ENCODE measurements at regions not wholly inside any gene's neighbourhood (a gene's known extent, or its start where the extent isn't known, plus 50 kb on each side); places are given as distances from the start of the nearest gene placed in this dataset.

DNA sequence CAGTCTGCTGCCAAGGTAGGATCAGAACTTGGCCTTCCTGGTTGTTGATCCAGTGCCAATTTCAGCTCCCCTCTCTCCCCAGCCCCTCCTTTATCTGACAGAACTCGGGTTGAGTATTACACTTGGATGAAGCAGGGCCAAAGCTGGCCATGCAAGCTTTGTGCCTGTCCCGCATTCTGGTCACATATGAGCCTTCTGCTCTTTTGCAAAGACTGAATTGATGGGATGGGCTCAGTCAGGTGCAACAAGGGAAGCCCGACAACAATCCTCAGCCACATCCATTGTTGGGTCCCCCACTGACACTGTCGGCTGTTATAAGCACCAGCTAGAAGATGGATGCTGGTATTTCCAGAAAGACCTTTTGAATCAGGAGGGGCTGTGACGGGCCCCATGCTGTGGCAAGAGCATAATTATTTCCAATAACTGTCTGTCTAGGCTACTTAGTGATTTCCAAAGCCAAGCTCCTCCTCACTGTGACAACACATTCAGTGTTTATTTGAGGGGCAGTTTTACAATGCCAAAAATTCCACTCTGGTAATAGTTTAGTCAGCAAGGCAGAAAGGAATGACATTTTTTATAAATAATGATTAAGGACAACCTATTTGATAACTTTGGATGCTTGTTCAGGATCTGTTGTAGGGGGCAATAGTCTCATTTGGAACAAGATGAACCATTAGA is 146.8 kb upstream of the FRMD4B start:
- DNase-seq (ENCODE audit: low spot score), result no peak

DNA sequence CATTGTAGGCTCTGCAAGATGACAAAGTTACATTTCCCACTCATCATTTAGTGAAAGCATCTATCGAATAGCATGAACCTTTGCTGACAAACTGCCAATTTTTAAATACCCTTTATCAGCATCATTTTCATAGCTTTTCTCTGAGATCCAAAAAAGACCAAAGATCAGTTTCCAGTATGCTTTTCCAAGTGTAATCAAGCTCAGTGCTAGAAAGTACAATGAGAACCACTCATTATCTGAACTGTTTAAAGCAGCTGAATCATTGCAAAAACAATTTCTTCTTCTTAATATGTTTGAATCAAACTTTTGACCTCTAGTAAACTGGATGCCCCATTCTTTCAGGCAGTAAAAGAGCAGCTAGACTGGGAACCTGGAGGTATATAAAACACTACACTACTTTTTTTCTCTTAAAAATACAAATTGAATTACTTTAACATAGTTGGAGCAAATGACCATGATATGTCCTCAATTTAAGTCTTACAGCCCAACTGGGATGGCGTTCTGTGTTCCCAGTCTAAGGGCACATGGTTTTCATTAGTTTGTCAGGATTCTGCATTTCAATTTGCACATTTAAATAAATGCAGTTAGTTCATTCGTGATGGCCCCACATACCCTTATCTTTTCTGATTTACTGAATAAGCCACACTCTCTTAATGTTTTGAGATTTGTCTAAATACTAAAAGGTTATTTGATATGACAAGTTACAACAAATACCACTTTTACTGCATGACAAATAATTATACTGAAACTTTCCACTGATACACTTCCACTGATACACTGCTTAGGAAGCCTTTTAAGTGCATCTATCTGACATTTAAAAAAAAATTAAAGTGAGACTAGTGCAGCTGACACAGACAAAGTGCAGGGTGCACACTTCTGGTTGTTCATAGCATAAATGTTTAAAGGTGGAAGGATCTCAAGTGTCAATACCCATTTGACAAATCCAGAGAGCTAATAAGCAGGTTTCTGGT is 146.0 kb upstream of the FRMD4B start:
- no peak for DNase-seq (ENCODE audit: low spot score)

DNA sequence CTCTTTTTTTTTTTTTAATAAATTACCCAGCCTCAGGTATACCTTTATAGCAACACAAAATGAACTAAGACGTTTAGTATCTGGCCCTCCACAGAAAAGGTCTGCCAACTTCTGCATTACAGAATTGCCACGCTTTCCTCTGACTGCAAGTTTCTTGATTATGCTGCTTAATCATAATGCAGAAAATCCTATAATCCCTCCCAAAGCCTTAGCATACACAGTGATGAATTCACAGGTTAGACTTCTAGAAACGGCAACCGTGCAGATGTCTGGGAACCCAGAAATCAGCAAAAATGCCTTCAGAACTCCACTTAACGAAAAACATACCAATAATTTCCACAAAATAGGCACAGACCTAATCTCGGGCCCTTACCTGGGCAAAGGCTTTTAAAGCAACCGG is 144.7 kb upstream of the FRMD4B start:
- DNase-seq (ENCODE audit: low spot score), result no peak

DNA sequence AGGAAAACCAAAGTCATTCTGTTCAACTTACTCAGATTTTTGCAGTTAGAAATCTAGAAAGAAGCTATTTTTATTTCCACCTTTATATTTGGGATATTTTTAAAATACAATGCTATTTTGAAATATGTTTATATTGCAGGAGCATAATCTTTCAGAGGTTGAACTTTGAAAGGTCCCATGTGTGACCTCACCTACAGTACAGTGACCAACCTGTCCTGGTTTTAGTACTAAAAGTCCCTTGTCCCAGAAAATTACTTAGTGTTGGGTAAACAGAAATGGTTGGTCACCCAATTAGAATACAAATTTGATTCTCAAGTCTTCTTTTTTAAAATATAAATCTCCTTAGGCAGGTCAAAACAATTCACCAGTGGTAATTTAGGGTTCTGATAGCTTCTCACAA is 141.6 kb upstream of the FRMD4B start:
- no peak for DNase-seq (ENCODE audit: low spot score)

DNA sequence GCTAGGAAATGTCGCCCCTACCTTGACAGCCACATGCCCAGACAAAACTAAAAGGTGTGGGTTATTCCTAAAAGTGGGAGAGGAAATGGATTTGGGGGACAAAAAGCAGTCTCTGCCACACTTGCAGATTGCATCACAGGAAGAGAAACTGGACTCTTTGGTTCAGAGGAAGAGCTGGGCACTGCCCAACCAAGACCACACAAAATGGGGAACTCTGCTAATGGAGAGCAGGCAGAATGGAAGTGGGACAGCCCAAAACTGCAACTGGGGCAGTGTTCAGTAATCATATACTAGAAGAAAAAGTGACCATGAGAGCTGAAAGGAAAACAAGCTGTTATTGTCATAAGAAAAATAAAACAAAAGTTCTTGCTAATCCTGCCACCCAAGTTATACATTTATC is 138.9 kb upstream of the FRMD4B start:
- DNase-seq (ENCODE audit: low spot score), result no peak

DNA sequence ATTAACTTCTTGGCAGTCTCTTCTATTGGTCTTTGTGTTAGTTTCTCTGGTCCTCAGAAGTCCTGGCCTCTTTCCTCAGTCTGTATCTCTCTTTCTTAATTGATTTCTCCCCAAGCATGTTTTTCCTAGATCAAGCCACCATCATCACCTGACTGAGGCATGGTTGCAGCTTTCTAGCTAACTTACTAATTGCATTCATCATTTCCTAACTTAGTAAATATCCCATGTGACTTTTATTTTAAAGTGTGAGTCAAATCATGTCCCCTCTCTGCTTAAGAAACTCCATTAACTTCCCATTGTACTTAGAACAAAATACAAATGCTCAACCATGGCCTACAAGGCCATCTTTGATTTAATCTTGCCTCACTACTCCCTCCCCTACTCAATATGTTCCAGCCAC is 135.4 kb upstream of the FRMD4B start:
- DNase-seq (ENCODE audit: low spot score), result no peak

DNA sequence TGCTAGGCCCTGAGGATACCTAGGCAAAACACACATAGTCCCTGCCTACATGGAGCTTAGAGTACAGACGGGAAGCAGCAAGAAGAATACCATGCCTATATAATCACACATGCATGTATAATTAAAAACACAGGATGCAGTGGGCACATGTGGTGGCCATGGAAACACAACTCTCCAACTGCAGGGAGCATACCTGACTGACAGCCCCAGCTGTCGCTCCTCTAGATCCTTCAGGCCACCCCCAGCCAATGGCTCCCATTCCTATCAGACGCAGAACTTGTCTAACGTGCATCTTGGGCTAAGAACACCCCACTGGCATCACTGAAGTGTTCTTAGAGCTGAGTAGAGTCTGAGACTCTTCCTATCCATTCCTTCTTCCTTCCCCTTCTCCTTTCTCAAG is 125.5 kb upstream of the FRMD4B start:
- no peak for DNase-seq (ENCODE audit: low spot score)

DNA sequence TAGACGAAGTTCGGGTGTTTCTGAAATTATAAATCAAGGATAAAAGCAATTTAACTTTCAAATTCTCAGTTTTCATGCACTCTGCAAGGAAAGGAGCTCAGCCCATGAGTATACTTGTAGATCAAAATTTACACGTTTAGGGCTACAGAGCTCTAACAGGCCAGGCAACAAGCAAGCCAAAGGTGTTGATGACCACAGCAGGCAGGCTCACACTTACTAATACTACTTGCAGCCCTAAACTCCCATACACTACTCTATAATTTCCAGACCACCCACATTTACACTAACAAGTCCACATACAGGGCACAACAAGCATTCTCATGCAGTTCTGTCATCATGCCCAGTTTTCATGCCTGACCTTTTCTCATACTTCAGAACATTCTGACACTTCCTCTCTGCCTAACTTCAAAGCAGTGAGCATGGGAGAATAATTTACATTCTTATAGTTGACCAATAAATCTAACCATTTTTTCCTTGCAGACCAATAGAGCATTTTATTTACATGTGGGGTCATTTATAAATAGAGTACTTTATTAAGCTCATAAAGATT is 124.7 kb upstream of the FRMD4B start:
- DNase-seq (ENCODE audit: low spot score), result no peak

DNA sequence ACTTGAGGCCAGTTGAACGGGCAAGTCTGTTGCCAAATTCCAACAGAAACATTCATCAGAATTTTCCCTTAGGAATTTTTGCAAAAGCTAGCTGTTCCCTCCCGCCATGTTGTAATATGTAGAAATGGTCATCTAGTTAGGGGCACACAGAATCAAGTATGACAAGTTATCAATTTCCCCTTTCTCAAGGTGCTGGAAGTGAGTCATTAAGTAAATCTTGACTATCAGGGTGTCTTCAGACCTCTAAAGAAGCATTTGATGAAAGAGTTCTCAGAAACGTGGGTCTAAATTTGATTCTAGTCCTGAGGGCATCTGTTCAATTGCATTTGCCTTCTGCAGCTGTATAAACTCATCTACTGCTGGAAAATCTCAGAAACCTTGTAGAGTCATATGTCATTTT is 123.4 kb upstream of the FRMD4B start:
- DNase-seq (ENCODE audit: low spot score), result no peak

DNA sequence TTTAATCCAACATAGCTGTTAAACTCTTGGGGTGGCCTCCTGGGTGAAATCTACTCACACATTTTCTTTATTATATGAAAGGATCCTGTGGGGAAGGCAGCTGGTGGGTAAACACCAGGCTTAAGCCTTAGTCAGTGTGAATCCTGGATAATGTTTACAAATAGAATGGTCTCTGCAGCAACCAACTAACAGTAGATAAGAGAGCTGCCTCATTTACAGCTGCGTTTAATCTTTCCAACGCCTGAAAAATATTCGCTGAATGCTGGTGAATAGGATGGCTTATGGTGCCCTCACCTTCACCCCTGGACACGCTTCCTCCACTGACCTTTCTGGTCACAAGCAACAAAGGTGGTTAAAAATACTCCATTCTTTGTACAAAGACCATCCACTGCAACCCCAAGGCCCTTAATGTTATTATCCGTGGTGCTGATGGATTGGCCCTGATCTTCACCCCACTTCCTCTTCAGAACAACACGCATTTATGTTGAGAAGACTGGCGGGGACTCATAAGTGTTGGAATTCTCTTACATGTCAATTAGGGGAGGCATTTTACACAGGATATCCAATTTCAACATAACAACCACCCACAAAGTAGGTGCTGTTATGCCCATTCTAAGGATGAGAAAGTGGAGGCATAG is 120.0 kb upstream of the FRMD4B start:
- no peak for DNase-seq (ENCODE audit: low spot score)

DNA sequence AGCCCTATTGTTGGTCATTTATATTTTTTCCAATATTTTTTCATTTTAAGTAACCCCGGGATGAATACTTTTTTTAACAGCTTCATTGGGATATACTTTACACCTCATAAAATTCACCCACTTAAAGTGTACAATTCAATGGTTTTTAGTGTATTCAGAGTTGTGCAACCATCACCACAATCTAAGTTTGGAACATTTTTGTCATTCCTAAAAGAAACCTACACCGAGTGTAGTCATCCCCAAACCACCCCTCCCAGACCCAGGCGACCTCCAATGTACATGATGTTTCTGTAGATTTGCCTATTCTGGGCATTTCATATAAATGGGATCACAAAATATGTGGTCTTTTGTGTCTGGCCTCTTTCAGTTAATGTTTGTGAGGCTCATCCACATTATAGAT is 118.3 kb upstream of the FRMD4B start:
- no peak for DNase-seq (ENCODE audit: low spot score)

DNA sequence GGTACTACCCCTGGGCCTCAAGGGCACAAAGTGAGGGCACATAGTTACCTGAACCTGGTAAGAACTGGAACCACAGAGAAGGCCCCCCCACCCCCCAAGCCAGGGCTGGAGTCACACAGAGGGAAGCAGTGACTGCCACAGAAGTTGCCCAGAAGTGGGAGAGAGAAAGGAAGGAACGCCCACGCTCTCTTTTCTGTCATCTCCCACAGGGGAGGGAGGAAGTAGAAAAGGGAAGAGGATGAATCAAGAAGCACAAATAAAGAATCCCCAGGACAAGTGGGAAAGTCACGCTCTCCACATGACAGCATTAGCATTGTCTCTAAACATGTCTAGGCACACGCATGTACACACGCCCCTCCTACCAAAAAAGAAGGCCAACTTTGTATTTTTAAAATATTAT is 114.7 kb upstream of the FRMD4B start:
- no peak for DNase-seq (ENCODE audit: low spot score)

DNA sequence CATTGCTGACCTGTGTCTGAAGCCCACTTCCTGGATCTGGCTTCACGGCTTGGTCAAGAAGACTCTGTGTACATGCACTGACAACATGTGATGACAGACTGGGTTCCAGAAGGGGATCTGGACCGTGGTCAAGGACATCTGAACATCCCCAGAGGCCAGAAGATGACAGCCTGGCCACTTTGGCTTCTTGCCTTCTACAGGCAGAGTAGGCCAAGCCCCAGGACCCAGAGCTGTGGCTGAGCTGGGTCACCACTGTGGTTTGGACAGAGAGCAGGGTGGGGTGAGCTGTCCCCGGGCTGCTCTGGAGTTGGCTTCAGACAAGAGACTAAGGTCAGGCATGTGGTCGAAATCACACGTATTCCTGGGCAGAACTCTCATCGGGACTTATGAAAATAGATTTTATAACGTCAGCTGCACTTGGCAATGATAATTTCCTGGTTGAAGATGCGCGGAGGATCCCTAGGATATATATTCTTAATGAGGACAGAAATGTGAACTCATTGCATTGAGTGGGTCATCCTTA is 114.1 kb upstream of the FRMD4B start:
- DNase-seq (ENCODE audit: low spot score), result no peak

DNA sequence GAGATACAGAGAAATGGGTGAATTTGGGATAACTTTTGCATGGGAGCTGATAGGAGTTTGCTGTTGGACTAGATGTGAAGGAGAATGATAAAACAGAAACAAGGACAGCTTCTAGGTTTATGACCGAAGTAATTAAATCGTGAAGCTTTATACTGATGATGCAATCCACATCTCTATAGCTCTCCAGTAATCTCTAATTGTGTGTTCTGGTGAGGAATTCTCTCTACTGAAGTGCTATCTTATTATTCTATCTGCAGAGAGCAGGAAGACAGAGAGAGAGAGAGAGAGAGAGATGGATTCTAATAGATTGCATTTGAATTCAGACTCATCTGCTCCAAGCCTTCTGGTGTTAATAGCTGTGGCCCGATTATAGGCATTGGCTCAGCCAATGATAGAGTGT is 113.5 kb upstream of the FRMD4B start:
- DNase-seq (ENCODE audit: low spot score), result no peak

DNA sequence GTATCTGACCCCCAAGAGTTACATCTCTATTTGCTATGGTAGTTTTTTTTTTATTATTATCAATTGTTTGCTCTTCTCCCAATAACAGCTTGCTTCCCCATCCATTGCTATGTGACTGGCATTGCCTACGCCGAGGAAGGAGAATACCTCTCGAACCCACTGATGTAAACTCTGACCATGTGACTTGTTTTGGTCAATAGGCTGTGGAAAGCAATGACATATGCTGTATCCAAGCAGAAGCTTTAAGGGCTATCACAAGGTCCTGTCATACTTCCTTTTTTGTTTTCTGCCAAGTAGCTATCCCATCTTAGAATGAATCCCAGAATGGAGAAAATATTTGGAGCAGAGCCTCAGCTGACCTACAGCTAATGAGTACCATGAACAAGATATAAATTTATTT is 111.0 kb upstream of the FRMD4B start:
- DNase-seq (ENCODE audit: low spot score), result no peak

DNA sequence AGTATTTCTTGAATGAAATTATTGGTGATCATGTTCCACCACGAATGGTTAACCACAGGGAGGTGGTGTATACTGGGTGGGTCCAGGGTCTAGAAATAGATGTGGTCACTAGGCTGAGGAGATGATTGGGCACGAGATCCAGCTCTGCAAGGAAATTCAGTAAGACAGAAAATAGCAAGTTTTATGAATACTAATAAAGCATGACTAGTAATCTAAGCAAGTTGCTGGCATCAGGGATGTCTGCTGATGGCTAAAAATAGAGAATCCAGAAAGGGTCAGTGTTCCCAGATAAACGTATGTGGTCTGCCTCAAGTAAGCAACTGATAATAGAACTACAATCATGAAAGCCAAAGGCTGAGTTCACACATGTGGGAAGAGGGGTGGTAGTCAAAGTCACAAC is 108.3 kb upstream of the FRMD4B start:
- no peak for DNase-seq (ENCODE audit: low spot score)

DNA sequence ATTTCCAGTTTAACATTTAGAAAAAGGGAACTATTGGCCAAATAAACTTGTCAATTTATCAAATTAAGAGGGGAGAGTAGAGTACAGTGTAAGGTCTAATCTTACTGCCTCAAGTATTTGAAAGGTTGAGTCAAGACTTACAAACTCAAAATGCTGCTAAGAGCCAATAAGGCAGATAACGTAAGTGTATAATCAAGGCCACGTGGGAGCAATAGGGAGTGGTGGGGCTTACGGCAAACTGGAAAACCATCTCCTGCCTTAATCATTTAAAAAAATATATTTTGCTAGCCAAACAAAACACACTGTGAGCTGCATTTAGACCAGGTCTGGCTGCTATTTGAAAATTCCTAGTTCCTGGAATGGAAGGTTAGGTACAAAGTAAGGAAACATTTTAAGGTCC is 107.3 kb upstream of the FRMD4B start:
- DNase-seq (ENCODE audit: low spot score), result no peak

DNA sequence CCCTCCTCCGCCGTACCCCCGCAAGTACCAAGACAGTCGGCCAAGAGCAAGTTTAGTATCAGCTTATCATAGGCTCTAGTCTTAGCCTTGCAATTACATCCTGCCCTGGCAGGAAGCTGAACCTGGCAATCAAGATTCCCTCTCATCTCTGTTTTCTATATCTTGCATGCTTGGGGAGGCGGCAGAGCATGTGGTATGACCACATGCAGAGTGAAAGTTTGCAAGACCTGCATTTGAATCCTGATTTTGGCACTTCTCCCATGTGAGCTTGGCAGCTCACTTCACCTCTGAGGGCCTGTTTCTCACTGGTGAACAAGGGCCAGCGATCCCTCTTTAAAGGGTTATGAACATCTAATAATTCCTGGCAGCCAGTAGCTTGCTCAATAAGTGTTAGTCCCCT is 106.1 kb upstream of the FRMD4B start:
- DNase-seq (ENCODE audit: low spot score), result no peak

DNA sequence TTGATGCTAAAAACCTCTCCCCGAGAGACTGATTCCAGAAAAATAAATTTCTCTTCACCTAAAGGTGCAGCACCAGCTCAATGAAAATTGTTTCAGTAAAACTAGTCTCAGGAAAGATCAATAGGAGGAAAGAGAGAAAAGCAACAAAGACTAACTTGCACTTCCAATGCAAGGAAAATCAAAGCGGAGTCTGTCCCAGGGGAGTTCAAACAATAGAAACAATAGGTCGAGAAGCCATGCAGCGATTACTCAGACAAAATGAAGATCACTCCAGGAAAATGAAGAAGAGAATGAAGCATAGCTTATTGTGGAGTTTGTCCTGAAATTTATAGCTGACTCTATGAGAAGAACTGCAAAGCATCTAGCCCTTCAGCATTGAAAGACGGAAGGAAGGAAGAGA is 105.1 kb upstream of the FRMD4B start:
- DNase-seq (ENCODE audit: low spot score), result no peak

DNA sequence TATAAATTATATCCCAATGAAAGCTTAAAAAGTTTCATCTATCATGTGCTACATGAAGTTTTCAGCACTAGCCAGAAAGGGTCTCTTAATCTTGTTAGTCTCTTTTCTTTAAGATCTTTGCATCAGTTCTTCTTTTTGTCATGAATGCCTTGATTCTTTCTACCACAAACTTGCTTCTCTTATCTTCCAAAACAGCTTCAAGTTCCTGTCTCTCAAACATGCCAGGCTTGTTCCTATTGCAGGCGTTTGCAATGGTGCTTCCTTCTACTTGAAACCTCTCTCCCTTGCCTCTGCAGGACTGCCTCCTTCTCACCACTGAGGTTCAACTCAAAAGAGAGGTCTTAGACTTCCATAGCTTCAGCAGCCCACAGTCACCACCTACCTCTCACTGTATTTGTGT is 104.3 kb upstream of the FRMD4B start:
- no peak for DNase-seq (ENCODE audit: low spot score)

DNA sequence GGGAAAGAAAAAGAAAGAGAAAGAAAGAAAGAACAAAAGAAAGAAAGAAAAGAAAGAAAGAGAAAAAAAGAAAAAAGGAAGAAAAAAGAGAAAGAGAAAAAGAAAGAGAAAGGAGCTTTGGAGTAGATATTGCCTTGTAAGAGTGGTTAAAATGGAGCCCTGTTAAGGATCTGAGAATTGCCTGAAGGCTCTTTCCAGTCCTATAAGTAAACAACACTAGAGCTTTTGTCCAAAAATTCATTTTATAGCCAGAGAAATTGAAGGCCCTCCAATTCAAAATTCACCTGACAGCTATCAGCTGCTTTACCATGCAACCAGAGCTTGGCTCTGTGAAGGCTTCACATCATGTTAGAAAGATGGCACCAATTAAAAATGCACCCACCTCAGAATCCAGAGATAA is 102.1 kb upstream of the FRMD4B start:
- DNase-seq (ENCODE audit: low spot score), result no peak

DNA sequence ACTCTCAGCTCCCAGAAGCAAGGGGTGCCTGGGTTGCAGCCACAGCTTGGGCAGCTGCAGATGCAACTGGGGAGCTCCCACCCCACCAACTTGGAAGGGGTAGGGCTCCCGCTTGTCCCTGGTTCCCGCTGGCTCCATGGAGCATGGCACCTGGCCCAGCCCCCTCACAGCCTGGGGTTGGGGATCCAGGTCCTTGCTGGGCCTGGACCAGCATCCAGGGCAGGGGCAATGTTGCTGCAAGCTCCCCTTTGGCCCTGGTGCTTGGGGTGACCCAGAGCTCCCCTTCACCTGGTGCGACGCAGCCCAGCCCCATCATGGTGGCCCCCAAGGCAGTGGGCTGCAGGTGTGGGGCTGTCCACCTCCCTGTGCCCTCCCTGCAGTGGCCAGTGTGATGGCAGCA is 99.6 kb upstream of the FRMD4B start:
- no peak for DNase-seq (ENCODE audit: low spot score)
